ENCODE measurements at regions not wholly inside any gene's neighbourhood (a gene's known extent, or its start where the extent isn't known, plus 50 kb on each side); places are given as distances from the start of the nearest gene placed in this dataset.

- TF ChIP-seq, protein P1, sequence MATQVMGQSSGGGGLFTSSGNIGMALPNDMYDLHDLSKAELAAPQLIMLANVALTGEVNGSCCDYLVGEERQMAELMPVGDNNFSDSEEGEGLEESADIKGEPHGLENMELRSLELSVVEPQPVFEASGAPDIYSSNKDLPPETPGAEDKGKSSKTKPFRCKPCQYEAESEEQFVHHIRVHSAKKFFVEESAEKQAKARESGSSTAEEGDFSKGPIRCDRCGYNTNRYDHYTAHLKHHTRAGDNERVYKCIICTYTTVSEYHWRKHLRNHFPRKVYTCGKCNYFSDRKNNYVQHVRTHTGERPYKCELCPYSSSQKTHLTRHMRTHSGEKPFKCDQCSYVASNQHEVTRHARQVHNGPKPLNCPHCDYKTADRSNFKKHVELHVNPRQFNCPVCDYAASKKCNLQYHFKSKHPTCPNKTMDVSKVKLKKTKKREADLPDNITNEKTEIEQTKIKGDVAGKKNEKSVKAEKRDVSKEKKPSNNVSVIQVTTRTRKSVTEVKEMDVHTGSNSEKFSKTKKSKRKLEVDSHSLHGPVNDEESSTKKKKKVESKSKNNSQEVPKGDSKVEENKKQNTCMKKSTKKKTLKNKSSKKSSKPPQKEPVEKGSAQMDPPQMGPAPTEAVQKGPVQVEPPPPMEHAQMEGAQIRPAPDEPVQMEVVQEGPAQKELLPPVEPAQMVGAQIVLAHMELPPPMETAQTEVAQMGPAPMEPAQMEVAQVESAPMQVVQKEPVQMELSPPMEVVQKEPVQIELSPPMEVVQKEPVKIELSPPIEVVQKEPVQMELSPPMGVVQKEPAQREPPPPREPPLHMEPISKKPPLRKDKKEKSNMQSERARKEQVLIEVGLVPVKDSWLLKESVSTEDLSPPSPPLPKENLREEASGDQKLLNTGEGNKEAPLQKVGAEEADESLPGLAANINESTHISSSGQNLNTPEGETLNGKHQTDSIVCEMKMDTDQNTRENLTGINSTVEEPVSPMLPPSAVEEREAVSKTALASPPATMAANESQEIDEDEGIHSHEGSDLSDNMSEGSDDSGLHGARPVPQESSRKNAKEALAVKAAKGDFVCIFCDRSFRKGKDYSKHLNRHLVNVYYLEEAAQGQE (IDR thresholded peaks at IDR 0.05; ENCODE audit: insufficient read depth in 1 of 2, low read depth in 2 of 2, low read length in 1 of 2): no peak
- TF ChIP-seq, protein P2, sequence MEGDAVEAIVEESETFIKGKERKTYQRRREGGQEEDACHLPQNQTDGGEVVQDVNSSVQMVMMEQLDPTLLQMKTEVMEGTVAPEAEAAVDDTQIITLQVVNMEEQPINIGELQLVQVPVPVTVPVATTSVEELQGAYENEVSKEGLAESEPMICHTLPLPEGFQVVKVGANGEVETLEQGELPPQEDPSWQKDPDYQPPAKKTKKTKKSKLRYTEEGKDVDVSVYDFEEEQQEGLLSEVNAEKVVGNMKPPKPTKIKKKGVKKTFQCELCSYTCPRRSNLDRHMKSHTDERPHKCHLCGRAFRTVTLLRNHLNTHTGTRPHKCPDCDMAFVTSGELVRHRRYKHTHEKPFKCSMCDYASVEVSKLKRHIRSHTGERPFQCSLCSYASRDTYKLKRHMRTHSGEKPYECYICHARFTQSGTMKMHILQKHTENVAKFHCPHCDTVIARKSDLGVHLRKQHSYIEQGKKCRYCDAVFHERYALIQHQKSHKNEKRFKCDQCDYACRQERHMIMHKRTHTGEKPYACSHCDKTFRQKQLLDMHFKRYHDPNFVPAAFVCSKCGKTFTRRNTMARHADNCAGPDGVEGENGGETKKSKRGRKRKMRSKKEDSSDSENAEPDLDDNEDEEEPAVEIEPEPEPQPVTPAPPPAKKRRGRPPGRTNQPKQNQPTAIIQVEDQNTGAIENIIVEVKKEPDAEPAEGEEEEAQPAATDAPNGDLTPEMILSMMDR (IDR thresholded peaks at IDR 0.05): no peak
- TF ChIP-seq POLR2AphosphoS5 (IDR thresholded peaks at IDR 0.05; ENCODE audit: low read depth, low read length): no peak
- TF ChIP-seq TCF7L2 (IDR thresholded peaks at IDR 0.05; ENCODE audit: low read depth, low read length): no peak
Measured at GRCh38 chr4:154135576-154135975, 346.7 kb upstream of the SFRP2 start.
